VCaP (cell line): ENCODE measurements at regions not wholly inside any gene's neighbourhood (a gene's known extent, or its start where the extent isn't known, plus 50 kb on each side); places are given as distances from the start of the nearest gene placed in this dataset.

Source experiments
- H3K27ac ChIP-seq: fragments of 450-650 bp; 2 replicates; pipeline ENCODE4 v1.5.1; 2017
- TF ChIP-seq, protein P1 (sequence below): fragments of 450-650 bp; conservative IDR thresholded peaks from 2 replicates; pipeline ENCODE4 v1.5.1; 2017; ENCODE audit warnings: mild to moderate bottlenecking, moderate library complexity

DNA sequence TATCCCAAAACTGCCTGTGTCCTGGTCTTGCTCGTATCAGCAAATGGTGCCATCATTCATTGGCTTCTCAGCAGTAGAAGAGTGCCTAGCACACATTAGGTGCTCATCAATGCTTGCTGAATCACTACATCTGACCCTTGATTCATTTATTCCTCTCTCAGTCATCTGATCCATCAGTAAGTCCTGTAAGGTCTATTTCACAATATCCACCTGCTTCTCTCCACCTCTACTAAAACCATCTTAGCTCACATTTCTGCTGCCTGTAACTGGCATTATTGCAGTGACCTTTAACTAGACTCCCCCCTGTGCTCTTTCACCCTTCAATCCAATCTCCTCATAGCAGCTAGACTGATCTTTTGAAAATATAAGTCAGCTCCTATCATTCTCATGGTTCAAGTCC is 387.6 kb upstream of the SPRED2 start:
- H3K27ac ChIP-seq = no peak overlapping the region
- TF ChIP-seq, protein P1, sequence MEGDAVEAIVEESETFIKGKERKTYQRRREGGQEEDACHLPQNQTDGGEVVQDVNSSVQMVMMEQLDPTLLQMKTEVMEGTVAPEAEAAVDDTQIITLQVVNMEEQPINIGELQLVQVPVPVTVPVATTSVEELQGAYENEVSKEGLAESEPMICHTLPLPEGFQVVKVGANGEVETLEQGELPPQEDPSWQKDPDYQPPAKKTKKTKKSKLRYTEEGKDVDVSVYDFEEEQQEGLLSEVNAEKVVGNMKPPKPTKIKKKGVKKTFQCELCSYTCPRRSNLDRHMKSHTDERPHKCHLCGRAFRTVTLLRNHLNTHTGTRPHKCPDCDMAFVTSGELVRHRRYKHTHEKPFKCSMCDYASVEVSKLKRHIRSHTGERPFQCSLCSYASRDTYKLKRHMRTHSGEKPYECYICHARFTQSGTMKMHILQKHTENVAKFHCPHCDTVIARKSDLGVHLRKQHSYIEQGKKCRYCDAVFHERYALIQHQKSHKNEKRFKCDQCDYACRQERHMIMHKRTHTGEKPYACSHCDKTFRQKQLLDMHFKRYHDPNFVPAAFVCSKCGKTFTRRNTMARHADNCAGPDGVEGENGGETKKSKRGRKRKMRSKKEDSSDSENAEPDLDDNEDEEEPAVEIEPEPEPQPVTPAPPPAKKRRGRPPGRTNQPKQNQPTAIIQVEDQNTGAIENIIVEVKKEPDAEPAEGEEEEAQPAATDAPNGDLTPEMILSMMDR = no peak

DNA sequence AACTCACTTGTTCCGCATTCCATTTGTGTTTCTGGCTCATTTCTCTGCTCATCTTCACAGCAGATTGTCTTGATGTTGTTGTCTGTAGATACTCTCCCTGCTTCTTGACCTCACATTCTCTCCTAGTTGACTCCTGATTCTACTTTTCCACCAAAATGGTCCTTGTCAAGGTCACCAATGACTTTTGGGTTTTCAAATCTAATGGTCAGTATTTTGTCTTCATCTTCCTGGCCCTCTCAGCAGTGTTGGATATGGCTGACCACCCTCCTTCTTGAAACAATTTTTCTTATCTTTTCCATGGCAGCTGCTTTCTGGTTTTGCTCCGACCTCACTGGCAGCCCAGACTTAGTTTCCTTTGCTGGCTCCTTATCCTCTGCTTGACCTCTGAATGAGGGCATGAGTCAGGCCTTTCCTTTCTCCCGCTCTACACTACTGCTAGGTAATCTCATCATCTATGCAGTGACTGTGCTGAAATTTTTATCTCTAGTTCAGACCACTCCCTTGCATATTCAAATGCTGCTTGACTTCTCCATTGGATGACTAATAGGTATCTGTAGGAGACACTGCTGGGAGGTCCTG is 386.6 kb upstream of the SPRED2 start:
- H3K27ac ChIP-seq = no peak overlapping the region
- TF ChIP-seq, protein P1 = no peak

DNA sequence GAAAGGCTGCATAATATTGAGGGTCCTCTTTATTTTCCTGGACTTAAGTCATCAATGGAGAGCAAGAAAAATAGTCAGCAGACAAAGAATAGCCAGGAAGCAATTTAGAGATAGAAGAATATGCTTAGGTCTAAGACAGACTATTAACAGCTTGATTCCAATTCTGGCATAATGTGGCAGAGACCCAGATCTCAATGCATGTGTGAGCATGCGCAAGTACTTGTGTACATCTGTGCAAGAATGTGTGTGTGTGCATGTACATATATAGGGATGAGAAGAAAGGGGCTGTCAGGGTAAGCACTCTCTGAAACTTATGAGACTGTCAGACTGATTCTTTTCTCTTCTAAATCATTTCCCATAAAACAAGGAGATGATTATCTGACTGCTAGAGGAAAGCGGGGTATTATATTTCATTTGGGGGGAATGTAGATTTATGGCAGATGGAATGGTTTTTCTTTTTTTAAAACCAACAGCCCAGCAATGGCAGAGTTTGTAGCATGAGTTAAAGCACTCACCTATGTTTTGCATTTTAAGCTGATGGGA is 381.3 kb upstream of the SPRED2 start:
- H3K27ac ChIP-seq = no peak overlapping the region
- TF ChIP-seq, protein P1 = no peak

DNA sequence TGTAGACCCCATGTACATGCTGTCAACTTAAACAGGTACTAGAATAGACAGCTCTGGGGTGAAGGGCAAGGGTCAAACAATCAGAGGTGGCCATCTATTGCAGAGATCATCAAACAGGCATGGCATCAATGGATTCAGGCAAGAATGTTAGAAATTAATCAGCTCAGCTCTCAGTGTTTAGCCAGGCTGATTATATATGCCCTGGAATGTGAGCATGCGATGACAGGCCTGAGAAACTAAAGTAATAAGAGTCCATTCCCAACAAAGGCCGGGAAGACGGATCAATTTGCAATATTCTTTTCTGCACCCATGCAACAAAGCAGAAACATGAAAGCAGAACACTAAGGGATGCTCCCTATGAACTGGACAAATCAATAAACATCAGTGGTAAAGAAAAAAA is 380.5 kb upstream of the SPRED2 start:
- no peak overlapping the region for H3K27ac ChIP-seq
- TF ChIP-seq, protein P1 = no peak

DNA sequence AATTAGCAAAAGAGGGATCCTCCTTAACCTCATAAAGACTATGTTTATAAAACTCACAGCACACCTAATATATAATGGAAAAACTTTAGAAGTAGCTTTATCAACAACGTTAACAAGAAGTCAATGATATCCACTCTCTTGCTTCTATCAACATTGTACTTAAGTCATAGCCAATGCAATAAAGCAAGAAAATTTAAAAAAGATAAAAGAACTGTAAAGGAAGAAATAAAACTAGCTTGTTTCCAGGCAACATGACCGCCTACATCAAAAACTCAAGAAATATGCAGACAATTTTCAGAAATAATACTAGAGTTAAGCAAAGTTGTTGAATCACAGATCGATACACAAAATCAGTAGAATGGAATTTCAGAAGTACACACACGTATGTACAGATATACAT is 375.5 kb upstream of the SPRED2 start:
- no peak overlapping the region for H3K27ac ChIP-seq
- TF ChIP-seq, protein P1 = no peak

DNA sequence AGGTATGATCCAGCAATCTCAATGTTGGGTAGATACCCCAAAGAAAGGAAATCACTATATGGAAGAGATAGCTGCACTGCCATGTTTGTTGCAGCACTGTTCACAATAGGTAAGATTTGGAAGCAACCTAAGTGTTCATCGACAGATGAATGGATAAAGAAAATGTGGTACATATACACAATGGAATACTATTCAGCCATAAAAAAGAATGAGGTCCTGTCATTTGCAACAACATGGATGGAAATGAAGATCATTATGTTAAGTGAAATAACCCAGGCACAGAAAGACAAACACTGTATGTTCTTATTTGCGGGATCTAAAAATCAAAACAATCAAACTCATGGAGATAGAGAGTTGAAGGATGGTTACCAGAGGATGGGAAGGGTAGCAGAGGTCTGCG is 372.4 kb upstream of the SPRED2 start:
- H3K27ac ChIP-seq = no peak overlapping the region
- TF ChIP-seq, protein P1 = no peak

DNA sequence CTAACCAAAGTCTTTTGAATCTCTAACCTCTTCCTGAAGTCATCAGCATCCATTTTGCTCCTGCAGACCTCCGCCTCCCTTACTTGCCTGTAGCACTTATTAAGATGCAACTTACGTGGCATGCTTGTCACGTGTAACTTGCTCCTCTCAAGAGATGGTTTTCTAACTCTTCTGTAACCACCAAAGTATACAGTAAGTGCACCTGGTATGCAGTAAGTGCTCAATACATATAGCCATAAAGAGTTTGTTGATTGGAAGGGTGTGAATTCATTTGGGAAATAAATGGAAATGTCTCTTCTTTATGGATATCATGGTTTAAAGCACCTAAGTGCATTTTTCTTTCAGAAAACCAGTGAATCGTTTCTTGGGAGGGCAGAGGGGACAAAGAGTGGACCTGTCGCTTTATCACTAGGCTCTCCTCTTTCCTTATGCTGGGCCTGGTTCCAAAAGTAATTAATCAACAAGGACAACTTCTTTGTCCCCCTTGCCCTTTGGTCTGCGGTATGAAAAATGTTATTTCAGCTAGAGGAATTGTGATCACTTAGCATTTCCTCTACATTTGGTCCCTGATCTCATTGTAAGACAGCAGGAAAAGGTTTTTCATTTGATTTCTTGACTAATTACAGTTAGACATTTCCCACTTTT is 370.0 kb upstream of the SPRED2 start:
- TF ChIP-seq, protein P1 = no peak
- H3K27ac ChIP-seq = no peak overlapping the region
